Stimulated activated CD4-positive, alpha-beta T cell treated with anti-CD3 and anti-CD28 coated beads, Interleukin-1b, Interleukin-23, amount 100 ng/mL, for 48 hours (primary cell): ENCODE measurements at regions not wholly inside any gene's neighbourhood (a gene's known extent, or its start where the extent isn't known, plus 50 kb on each side); places are given as distances from the start of the nearest gene placed in this dataset.

Experiments used
- DNase-seq: peaks from one replicate; pipeline ENCODE4 v3.0.0-alpha.2; 2020

GRCh38 chr13:107078229-107078765, 510.4 kb upstream of the ARGLU1 start:
- DNase-seq = no peak

GRCh38 chr13:107076801-107077200, 508.9 kb upstream of the ARGLU1 start:
- DNase-seq = no peak

- DNase-seq = no peak
Observed at GRCh38 chr13:107075576-107075975, 507.6 kb upstream of the ARGLU1 start.

GRCh38 chr13:107070792-107071191, 502.9 kb upstream of the ARGLU1 start:
- no peak for DNase-seq

GRCh38 chr13:107069108-107069776, 501.3 kb upstream of the ARGLU1 start:
- DNase-seq = no peak

GRCh38 chr13:107067381-107067780, 499.4 kb upstream of the ARGLU1 start:
- DNase-seq = no peak

- no peak for DNase-seq
Observed at GRCh38 chr13:107066355-107066754, 498.4 kb upstream of the ARGLU1 start.

- DNase-seq = no peak
Observed at GRCh38 chr13:107065036-107065435, 497.1 kb upstream of the ARGLU1 start.

GRCh38 chr13:107057028-107057631, 489.2 kb upstream of the ARGLU1 start:
- DNase-seq = no peak

GRCh38 chr13:107043021-107043956, 475.4 kb upstream of the ARGLU1 start:
- DNase-seq = no peak

GRCh38 chr13:107035778-107036177, 467.8 kb upstream of the ARGLU1 start:
- no peak for DNase-seq

GRCh38 chr13:107035186-107035585, 467.2 kb upstream of the ARGLU1 start:
- no peak for DNase-seq

GRCh38 chr13:107034236-107034872, 466.4 kb upstream of the ARGLU1 start:
- DNase-seq = no peak

GRCh38 chr13:107031716-107032115, 463.8 kb upstream of the ARGLU1 start:
- DNase-seq = no peak

- no peak for DNase-seq
Observed at GRCh38 chr13:107028751-107029150, 460.8 kb upstream of the ARGLU1 start.

GRCh38 chr13:107025991-107026390, 458.1 kb upstream of the ARGLU1 start:
- DNase-seq = no peak

- DNase-seq = no peak
Observed at GRCh38 chr13:107023335-107023734, 455.4 kb upstream of the ARGLU1 start.

GRCh38 chr13:107020393-107020792, 452.5 kb upstream of the ARGLU1 start:
- no peak for DNase-seq

GRCh38 chr13:107018285-107018684, 450.3 kb upstream of the ARGLU1 start:
- no peak for DNase-seq

GRCh38 chr13:107006661-107007060, 438.7 kb upstream of the ARGLU1 start:
- no peak for DNase-seq

- DNase-seq = no peak
Observed at GRCh38 chr13:107005577-107005976, 437.6 kb upstream of the ARGLU1 start.

- no peak for DNase-seq
Observed at GRCh38 chr13:107003911-107004310, 436.0 kb upstream of the ARGLU1 start.

GRCh38 chr13:106998664-106999063, 430.7 kb upstream of the ARGLU1 start:
- no peak for DNase-seq
